Central memory CD8-positive, alpha-beta T cell (primary cell): ENCODE measurements at regions not wholly inside any gene's neighbourhood (a gene's known extent, or its start where the extent isn't known, plus 50 kb on each side); places are given as distances from the start of the nearest gene placed in this dataset.

Experiments used
- ATAC-seq: fragments of 150-1000 bp; cut with Tn5 transposase; replicated peaks from 2 replicates; pipeline ENCODE4 v1.10.0; 2022; ENCODE audit warnings: mild to moderate bottlenecking, moderate FRiP score, moderate number of reproducible peaks; ENCODE audit not compliant: poor library complexity, severe bottlenecking; ENCODE audit errors: extremely low read depth
- DNase-seq, 2 donors: peaks; one replicate each; pipeline ENCODE4 v3.0.0; 2021; ENCODE audit warnings: low spot score in 2 of 2
- H3K27ac Mint-ChIP-seq: one replicate; pipeline ENCODE4 v1.8.0; 2022; ENCODE audit warnings: low read depth, mild to moderate bottlenecking, moderate library complexity, mixed read lengths
- H3K27me3 Mint-ChIP-seq: one replicate; pipeline ENCODE4 v1.8.0; 2022; ENCODE audit warnings: mixed read lengths
- H3K36me3 Mint-ChIP-seq: one replicate; pipeline ENCODE4 v1.8.0; 2022; ENCODE audit warnings: mild to moderate bottlenecking, moderate library complexity, mixed read lengths; ENCODE audit not compliant: insufficient read depth
- H3K4me1 Mint-ChIP-seq: one replicate; pipeline ENCODE4 v1.8.0; 2022; ENCODE audit warnings: mixed read lengths
- H3K4me3 Mint-ChIP-seq: one replicate; pipeline ENCODE4 v1.8.0; 2022; ENCODE audit warnings: mild to moderate bottlenecking, moderate library complexity, mixed read lengths
- H3K9me3 Mint-ChIP-seq: one replicate; pipeline ENCODE4 v1.8.0; 2022; ENCODE audit warnings: mixed read lengths

- H3K4me3 Mint-ChIP-seq = no peak overlapping the region
- ATAC-seq (no peak), DNase-seq (no peak)
- H3K27ac Mint-ChIP-seq = no peak overlapping the region
- H3K9me3 Mint-ChIP-seq = peaks cover 5% of the 10 kb centered on the region
- H3K27me3 Mint-ChIP-seq = no peaks in the 10 kb centered on the region
- no peaks in the 10 kb centered on the region for H3K4me1 Mint-ChIP-seq
- no peaks in the 10 kb centered on the region for H3K36me3 Mint-ChIP-seq
Observed at GRCh38 chr13:34627509-34628208, 314.4 kb upstream of the NBEA start.

DNA sequence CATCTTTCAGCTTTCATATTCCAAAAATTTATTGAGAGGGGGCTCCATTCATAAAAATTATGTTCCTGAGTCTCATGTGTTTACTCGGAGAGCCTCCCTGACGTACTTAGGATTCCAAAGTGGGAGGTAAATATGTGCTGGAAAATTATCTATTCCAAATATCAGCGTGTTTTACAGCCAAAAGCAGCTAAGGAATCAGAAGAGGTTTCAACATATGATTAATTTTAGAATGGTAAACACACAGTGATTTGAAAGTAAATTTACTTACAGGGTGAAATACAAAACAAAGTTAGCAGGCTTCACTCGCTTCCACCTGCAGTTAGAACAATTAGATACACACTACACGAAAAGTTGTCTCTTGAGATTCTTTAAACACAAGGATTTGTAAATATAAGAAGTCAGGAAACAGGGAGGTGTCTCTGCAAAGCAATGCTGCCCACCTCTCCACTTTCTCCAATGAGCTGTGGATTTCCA, 313.8 kb upstream of the NBEA start:
- no peak for ATAC-seq

DNA sequence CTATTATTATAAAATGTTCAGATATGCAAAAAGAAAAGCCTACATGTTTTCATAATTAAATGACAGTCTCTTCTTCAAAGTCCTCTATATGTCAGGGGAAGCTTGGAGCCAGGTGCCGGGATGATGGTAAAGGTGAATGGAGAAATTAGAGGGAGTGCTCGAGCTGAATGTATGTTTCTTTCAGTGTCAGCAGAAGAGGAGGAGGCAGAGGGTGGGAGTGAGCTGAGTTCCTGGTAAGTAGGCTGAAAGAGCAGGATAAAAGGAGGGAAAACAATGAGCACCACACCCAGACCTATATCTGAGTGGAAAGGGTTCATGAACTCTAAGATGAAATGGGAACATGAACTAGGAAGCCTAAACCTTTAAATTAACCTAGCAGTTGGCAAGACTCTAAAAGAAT, 307.6 kb upstream of the NBEA start:
- Mint-ChIP-seq H3K9me3 (peaks cover 12% of the 10 kb centered on the region), H3K36me3 (no peaks in the 10 kb centered on the region), H3K27ac (no peak overlapping the region), H3K27me3 (no peaks in the 10 kb centered on the region), H3K4me1 (no peaks in the 10 kb centered on the region), H3K4me3 (no peak overlapping the region)
- ATAC-seq = no peak
- DNase-seq = no peak

More for the DNA sequence above, 313.8 kb upstream of the NBEA start:
- H3K4me3 Mint-ChIP-seq = no peak overlapping the region
- no peak overlapping the region for H3K27ac Mint-ChIP-seq
- H3K9me3 Mint-ChIP-seq = peaks cover 5% of the 10 kb centered on the region
- no peak for DNase-seq
- no peaks in the 10 kb centered on the region for H3K4me1 Mint-ChIP-seq
- no peaks in the 10 kb centered on the region for H3K27me3 Mint-ChIP-seq
- no peaks in the 10 kb centered on the region for H3K36me3 Mint-ChIP-seq

GRCh38 chr13:34637138-34637537, 304.9 kb upstream of the NBEA start:
- Mint-ChIP-seq H3K27ac (no peak overlapping the region), H3K4me3 (no peak overlapping the region), H3K4me1 (no peaks in the 10 kb centered on the region), H3K27me3 (no peaks in the 10 kb centered on the region), H3K9me3 (peaks cover 18% of the 10 kb centered on the region), H3K36me3 (no peaks in the 10 kb centered on the region)
- no peak for ATAC-seq
- no peak for DNase-seq

DNA sequence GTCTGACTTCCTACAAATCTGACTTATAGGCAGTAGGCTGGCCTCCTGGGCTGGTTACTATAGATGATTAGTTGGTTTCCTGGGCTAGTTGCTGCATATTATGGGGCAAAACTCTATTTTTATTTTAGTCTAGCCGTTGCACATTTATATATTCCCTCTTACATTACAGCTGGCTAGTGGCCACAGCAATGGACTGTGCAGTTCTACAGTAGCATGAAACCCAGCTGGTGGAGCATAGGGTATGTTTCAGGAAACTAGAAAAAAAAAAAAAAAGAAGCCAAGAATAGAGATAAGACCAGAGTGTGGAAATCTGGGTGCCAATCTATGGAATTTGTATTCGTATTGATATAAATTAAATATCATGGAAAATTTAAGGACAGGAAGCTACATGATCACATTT, 304.4 kb upstream of the NBEA start:
- H3K9me3 Mint-ChIP-seq = peaks cover 18% of the 10 kb centered on the region

DNA sequence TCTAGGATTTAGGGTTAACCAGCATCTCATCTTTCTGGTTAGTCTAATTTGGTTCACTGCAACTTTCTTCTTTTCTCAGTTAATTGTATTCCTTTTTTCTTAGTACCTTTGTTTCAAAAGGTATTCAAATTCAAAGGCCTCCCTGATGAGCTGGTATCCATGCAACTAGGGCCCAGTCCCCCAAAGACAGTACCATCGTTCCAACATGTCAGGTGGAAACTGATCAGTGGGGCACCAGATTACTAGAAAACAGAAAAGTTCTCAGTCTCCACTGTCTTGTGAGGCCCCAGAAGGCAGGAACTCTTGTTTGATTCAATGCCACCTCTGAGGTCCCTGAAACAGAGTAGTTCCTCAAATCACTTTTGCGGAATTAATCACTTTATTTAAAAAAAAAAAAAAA, 303.2 kb upstream of the NBEA start:
- Mint-ChIP-seq H3K36me3 (no peaks in the 10 kb centered on the region), H3K4me1 (no peaks in the 10 kb centered on the region), H3K4me3 (no peak overlapping the region), H3K27ac (no peak overlapping the region), H3K9me3 (peaks cover 18% of the 10 kb centered on the region), H3K27me3 (no peaks in the 10 kb centered on the region)
- DNase-seq (no peak), ATAC-seq (no peak)

More for the DNA sequence above, 304.4 kb upstream of the NBEA start:
- H3K4me1 Mint-ChIP-seq = no peaks in the 10 kb centered on the region
- H3K27me3 Mint-ChIP-seq = no peaks in the 10 kb centered on the region
- no peak overlapping the region for H3K4me3 Mint-ChIP-seq
- DNase-seq (no peak), ATAC-seq (no peak)
- no peak overlapping the region for H3K27ac Mint-ChIP-seq
- no peaks in the 10 kb centered on the region for H3K36me3 Mint-ChIP-seq

DNA sequence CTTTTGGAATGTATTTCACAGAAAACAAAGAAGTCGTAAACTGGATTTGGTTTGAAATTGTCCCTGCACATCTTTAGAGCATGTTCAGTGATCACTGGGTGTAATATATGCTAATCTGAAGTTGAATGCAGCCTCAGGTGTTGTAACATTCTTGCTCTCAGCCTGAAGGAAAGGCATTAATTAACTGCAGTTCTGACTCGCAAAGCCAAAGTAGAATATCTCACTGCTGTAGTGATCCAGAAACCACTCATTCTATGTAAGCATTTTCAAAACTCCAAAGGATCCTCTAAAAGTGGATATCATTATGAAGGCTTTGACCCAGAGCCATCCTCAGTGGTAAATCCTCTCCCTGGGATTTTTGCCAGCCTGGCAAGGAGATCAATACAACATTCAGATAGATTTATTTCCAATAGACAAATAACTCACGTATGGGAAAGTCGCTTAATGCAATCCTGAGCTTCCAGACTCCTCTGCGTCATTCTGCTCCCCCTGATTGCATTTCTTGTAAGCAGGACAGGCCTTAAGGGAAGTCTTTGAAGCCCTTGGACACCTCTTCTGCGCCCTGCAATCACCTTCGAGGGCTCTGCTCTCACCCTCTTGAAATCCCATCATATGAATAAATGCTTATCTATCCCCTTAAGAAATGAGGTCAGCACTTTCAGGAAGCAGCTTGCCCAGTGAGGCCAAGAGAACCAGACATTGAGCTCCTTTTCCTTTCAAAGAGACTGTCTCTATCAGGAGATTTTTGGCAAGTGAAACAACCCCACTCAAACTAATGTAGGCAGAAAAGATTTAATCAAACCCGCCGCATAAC, 301.7 kb upstream of the NBEA start:
- DNase-seq (no peak), ATAC-seq (no peak)
- no peak overlapping the region for H3K4me3 Mint-ChIP-seq
- no peaks in the 10 kb centered on the region for H3K36me3 Mint-ChIP-seq
- H3K27ac Mint-ChIP-seq = no peak overlapping the region
- no peaks in the 10 kb centered on the region for H3K4me1 Mint-ChIP-seq
- H3K9me3 Mint-ChIP-seq = peaks cover 18% of the 10 kb centered on the region
- H3K27me3 Mint-ChIP-seq = no peaks in the 10 kb centered on the region

DNA sequence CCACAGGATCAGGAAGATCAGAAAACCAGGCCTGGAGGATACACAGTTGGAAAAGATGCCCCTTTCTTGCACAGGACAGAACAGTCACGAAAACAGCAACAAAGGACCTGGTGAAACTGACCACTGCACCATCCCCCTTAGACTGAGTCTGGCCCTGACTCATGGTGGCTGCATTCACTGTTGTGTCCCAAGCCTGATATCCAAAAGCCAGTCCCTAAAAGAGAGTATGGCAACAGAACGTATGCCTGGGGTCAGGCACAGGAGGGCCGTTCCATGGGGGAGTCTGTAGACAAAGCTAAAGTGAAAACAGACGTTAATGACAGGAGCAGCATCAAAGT, 301.1 kb upstream of the NBEA start:
- ATAC-seq (no peak), DNase-seq (no peak)
- Mint-ChIP-seq H3K27ac (no peak overlapping the region), H3K4me1 (no peaks in the 10 kb centered on the region), H3K27me3 (no peaks in the 10 kb centered on the region), H3K9me3 (peaks cover 12% of the 10 kb centered on the region), H3K36me3 (no peaks in the 10 kb centered on the region), H3K4me3 (no peak overlapping the region)

GRCh38 chr13:34647379-34648150, 294.5 kb upstream of the NBEA start:
- Mint-ChIP-seq H3K9me3 (peaks cover 22% of the 10 kb centered on the region), H3K4me1 (no peaks in the 10 kb centered on the region), H3K36me3 (no peaks in the 10 kb centered on the region), H3K27ac (no peak overlapping the region), H3K4me3 (no peak overlapping the region), H3K27me3 (no peaks in the 10 kb centered on the region)
- no peak for ATAC-seq
- DNase-seq = no peak

DNA sequence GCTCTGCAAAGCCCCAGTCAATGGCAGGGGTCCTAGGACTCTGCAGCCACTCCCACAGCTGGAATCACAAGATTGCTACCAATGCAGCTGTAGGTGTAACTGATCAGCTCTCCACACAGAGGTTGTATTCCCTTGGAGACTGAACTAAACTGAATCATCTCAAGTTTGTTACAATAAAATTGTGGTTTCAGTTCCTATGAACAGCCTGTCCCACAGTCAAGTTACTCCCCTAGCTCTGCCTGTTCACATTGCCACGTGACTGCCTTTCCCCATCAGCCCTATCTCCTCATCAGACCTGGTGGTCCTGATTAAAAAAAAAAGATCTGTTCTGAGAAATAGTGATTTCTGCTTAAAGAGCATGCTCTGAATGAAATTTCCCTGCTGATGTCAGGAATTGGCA, 287.9 kb upstream of the NBEA start:
- DNase-seq (no peak), ATAC-seq (no peak)
- no peak overlapping the region for H3K4me3 Mint-ChIP-seq
- H3K27me3 Mint-ChIP-seq = no peaks in the 10 kb centered on the region
- no peak overlapping the region for H3K27ac Mint-ChIP-seq
- no peaks in the 10 kb centered on the region for H3K36me3 Mint-ChIP-seq
- H3K9me3 Mint-ChIP-seq = peaks cover 12% of the 10 kb centered on the region
- no peaks in the 10 kb centered on the region for H3K4me1 Mint-ChIP-seq

GRCh38 chr13:34654647-34655046, 287.4 kb upstream of the NBEA start:
- no peak overlapping the region for H3K27ac Mint-ChIP-seq
- H3K9me3 Mint-ChIP-seq = peaks cover 12% of the 10 kb centered on the region
- no peaks in the 10 kb centered on the region for H3K27me3 Mint-ChIP-seq
- no peak overlapping the region for H3K4me3 Mint-ChIP-seq
- DNase-seq (no peak), ATAC-seq (no peak)
- no peaks in the 10 kb centered on the region for H3K36me3 Mint-ChIP-seq
- H3K4me1 Mint-ChIP-seq = no peaks in the 10 kb centered on the region

DNA sequence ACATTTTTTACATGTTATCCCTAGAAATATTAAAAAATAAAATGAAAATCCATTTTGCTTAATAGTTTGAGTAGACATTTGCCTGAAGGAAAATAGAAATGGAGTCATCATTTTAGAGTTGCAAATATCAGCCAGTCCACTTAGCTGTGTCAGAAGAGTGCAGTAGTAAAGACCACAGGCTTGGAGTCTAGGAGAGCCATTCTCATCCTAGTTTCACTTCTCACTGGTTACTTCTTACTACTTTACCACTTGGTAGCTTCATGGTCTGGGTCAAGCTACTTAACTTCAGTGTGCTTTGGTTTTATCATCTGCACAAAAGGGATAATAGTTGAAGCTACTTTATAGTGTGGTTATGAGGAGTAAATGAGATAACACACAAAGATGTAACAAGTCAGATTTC, 286.5 kb upstream of the NBEA start:
- Mint-ChIP-seq H3K27me3 (no peaks in the 10 kb centered on the region), H3K27ac (no peak overlapping the region), H3K9me3 (peaks cover 12% of the 10 kb centered on the region), H3K4me3 (no peak overlapping the region), H3K4me1 (no peaks in the 10 kb centered on the region), H3K36me3 (no peaks in the 10 kb centered on the region)
- DNase-seq = no peak
- ATAC-seq = no peak
